ENCODE measurements at regions not wholly inside any gene's neighbourhood (a gene's known extent, or its start where the extent isn't known, plus 50 kb on each side); places are given as distances from the start of the nearest gene placed in this dataset.

DNA sequence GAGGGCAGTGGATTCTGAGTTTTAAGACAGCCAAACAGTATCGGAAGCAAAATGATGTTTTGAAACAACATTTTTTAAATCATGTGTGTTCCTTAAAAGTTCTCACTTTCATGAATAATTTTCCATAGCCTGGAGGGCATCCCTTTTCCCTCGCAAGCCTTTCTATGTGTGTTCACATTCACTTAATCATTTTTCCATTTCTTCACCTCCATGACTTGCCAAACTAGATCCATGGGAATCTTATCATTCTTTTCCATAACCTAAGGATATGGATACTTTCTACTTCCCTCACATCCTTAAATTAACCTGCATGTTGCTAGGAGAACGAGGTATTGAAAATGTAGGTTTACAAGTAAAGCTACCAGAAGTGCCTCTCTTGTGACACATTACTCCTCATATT lies 94.2 kb upstream of the NPVF start:
- no peak for TF ChIP-seq CTCF (IDR thresholded peaks at IDR 0.05; ENCODE audit: low read depth, low read length)
- TF ChIP-seq EZH2phosphoT487 (IDR thresholded peaks at IDR 0.05; ENCODE audit: low read depth): no peak

Measured in OCI-LY3 (cell line).